Activated naive CD8-positive, alpha-beta T cell treated with anti-CD3 and anti-CD28 coated beads, Interleukin-2, amount 10 ng/mL, durations not matched to agents 7 days and 5 days (primary cell): ENCODE measurements at regions not wholly inside any gene's neighbourhood (a gene's known extent, or its start where the extent isn't known, plus 50 kb on each side); places are given as distances from the start of the nearest gene placed in this dataset.

Experiments used
- ATAC-seq: fragments of 150-1000 bp; cut with Tn5 transposase; one replicate; pipeline ENCODE4 v1.10.0; 2021; ENCODE audit warnings: low read depth, moderate library complexity
- POLR2A ChIA-PET: fragments of 350-600 bp; sonication (Branson Sonifier 250); formaldehyde crosslinking; loops from one replicate; lab custom pipeline; 2021; ENCODE audit warnings: antibody characterized with exemption; lab: Charles Lee
- DNase-seq: peaks from one replicate; pipeline ENCODE4 v3.0.0; 2021
- H3K27ac Mint-ChIP-seq: one replicate; pipeline ENCODE4 v1.8.0; 2022; ENCODE audit warnings: mild to moderate bottlenecking, mixed read lengths
- H3K27me3 Mint-ChIP-seq: one replicate; pipeline ENCODE4 v1.8.0; 2022; ENCODE audit warnings: mild to moderate bottlenecking, moderate library complexity, mixed read lengths
- H3K36me3 Mint-ChIP-seq: one replicate; pipeline ENCODE4 v1.8.0; 2021; ENCODE audit warnings: mild to moderate bottlenecking, mixed read lengths
- H3K4me1 Mint-ChIP-seq: one replicate; pipeline ENCODE4 v1.8.0; 2021; ENCODE audit warnings: mixed read lengths
- H3K4me3 Mint-ChIP-seq: one replicate; pipeline ENCODE4 v1.8.0; 2022; ENCODE audit warnings: mild to moderate bottlenecking, moderate library complexity, mixed read lengths
- H3K9me3 Mint-ChIP-seq: one replicate; pipeline ENCODE4 v1.8.0; 2021; ENCODE audit warnings: mixed read lengths

DNA sequence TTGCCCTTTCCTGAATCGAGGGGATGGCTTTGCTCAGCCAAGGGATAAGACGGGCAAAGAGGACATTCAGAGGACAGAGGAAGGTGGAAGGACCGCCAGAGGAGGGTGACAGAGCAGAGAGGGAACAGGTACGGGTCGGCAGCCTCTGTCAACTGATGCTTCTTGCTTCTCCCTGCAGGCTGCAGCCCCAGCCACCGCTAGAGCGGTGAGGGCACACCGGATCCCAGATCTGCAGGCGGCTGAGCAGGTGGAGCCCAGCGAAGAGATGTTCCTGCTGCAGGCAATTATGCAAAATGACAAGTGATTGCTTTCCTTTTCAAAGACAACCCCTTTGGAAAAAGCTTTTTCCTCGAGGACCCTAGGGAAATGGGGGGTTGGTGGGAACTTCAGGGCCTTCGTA is 181.9 kb upstream of the ANKRD30A start:
- ATAC-seq (no peak), DNase-seq (no peak)
- POLR2A ChIA-PET: no interaction called here
- Mint-ChIP-seq H3K27me3 (no peaks in the 10 kb centered on the region), H3K27ac (no peak overlapping the region), H3K4me3 (no peak overlapping the region), H3K9me3 (peaks cover 6% of the 10 kb centered on the region), H3K4me1 (no peaks in the 10 kb centered on the region), H3K36me3 (no peaks in the 10 kb centered on the region)

DNA sequence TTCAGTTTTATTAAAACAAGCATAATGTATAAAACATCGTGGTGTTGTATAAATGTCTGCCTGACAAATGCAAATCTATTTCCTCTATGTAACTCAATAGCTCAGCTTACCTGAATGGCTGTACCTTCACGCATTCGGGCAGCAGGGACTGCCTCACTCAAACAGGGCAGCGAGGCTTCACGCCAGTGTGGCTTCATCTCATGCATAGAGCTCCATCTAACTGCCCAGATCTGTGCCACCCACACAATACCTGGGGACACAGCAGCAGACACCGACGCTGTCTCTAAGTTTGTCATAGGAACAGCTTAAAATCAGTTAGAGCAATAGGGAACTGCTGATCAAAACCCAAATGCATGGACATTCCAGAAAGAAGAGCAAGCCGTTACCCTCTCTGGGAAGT is 182.8 kb upstream of the ANKRD30A start:
- no peaks in the 10 kb centered on the region for H3K27me3 Mint-ChIP-seq
- no peaks in the 10 kb centered on the region for H3K36me3 Mint-ChIP-seq
- H3K27ac Mint-ChIP-seq: no peak overlapping the region
- POLR2A ChIA-PET: no interaction called here
- no peaks in the 10 kb centered on the region for H3K4me1 Mint-ChIP-seq
- H3K4me3 Mint-ChIP-seq: no peak overlapping the region
- ATAC-seq (no peak), DNase-seq (no peak)
- peaks cover 6% of the 10 kb centered on the region for H3K9me3 Mint-ChIP-seq

- Mint-ChIP-seq H3K27me3 (no peaks in the 10 kb centered on the region), H3K36me3 (no peaks in the 10 kb centered on the region), H3K4me3 (no peak overlapping the region), H3K27ac (no peak overlapping the region), H3K4me1 (no peaks in the 10 kb centered on the region), H3K9me3 (peaks cover 4% of the 10 kb centered on the region)
- POLR2A ChIA-PET: no interaction called here
- DNase-seq (no peak), ATAC-seq (no peak)
Observed at GRCh38 chr10:36903040-36903439, 222.4 kb upstream of the ANKRD30A start.

DNA sequence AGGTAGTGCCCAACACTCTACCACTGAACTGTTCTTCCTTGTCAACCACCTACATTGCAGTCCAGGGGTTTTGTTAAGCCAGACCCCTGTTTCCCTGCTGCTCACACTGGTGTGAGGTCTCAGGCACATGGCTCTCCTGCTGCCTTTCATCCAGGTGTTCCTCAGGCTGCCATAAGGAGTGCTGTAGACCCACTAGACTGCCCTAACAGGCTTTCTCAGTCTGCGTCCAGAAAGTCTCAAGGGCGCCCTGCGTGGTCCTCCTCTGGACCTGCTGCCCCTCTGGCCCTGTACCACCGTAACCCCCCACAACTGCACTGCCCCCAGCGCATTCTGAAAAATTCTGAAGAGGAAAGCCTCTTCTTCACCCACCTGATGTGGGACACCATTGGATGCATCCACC is 225.7 kb upstream of the ANKRD30A start:
- peaks cover 7% of the 10 kb centered on the region for H3K9me3 Mint-ChIP-seq
- H3K27me3 Mint-ChIP-seq: no peaks in the 10 kb centered on the region
- H3K36me3 Mint-ChIP-seq: no peaks in the 10 kb centered on the region
- POLR2A ChIA-PET: no interaction called here
- no peak overlapping the region for H3K27ac Mint-ChIP-seq
- DNase-seq (no peak), ATAC-seq (no peak)
- no peaks in the 10 kb centered on the region for H3K4me1 Mint-ChIP-seq
- H3K4me3 Mint-ChIP-seq: no peak overlapping the region

GRCh38 chr10:36888925-36889573 is 236.3 kb upstream of the ANKRD30A start:
- no peaks in the 10 kb centered on the region for H3K9me3 Mint-ChIP-seq
- DNase-seq (peak; percentile 51), ATAC-seq (no peak)
- H3K36me3 Mint-ChIP-seq: no peaks in the 10 kb centered on the region
- H3K27me3 Mint-ChIP-seq: no peaks in the 10 kb centered on the region
- H3K4me1 Mint-ChIP-seq: no peaks in the 10 kb centered on the region
- H3K4me3 Mint-ChIP-seq: no peak overlapping the region
- POLR2A ChIA-PET: no interaction called here
- no peak overlapping the region for H3K27ac Mint-ChIP-seq

DNA sequence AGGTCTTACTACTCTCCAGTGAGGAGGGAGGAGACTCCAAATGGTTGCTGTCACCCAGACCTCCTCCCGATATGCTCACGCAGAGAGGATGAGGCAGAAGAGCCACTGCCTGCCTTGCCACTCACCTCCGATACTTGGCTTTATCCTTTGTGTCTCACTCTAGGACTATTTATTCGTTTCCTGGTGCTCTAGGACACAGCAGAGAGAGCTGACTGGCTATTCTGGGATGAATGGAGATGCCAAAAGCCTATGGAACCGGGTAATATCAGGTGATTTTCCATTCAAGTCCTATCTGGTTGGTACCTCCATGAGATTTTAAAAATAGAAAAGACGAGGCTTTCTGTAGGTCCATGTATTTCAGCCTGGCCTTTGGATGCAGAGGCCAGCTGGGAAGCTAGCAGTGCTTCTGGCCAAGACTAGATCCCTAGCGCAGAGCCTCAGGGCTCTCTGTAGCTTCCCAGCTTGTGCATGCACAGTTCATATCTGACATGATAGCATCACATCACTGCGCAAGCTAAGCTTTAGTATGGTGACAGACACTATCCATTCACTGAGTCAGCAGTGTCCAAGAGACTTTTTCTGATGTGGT is 239.0 kb upstream of the ANKRD30A start:
- no peak overlapping the region for H3K27ac Mint-ChIP-seq
- no peak overlapping the region for H3K4me3 Mint-ChIP-seq
- H3K4me1 Mint-ChIP-seq: no peaks in the 10 kb centered on the region
- DNase-seq: no peak
- POLR2A ChIA-PET: no interaction called here
- H3K27me3 Mint-ChIP-seq: no peaks in the 10 kb centered on the region
- no peaks in the 10 kb centered on the region for H3K36me3 Mint-ChIP-seq
- no peaks in the 10 kb centered on the region for H3K9me3 Mint-ChIP-seq
- no peak for ATAC-seq

DNA sequence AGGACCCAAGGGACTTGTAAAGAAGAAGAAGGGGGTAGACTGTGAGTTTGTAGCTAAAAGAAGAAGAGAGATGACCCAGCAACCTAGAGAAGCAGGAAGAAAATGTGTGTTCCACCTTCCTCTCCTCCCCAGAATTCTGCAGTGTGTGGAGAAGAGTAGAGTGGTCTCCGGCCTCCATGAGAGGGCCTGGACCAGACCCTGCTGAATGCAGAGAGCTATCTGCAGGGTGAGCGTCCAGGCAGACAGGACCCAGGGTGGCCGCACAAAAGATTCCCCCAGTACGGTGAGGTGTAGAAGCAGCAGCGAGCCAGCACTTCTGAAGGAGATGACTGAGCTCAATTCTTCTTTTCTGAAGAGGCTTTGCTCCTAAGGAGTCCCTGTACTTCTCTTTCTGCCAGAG is 239.7 kb upstream of the ANKRD30A start:
- H3K27me3 Mint-ChIP-seq: no peaks in the 10 kb centered on the region
- no peak overlapping the region for H3K27ac Mint-ChIP-seq
- H3K4me1 Mint-ChIP-seq: no peaks in the 10 kb centered on the region
- H3K36me3 Mint-ChIP-seq: no peaks in the 10 kb centered on the region
- DNase-seq: no peak
- no peaks in the 10 kb centered on the region for H3K9me3 Mint-ChIP-seq
- ATAC-seq: no peak
- POLR2A ChIA-PET: no interaction called here
- no peak overlapping the region for H3K4me3 Mint-ChIP-seq

DNA sequence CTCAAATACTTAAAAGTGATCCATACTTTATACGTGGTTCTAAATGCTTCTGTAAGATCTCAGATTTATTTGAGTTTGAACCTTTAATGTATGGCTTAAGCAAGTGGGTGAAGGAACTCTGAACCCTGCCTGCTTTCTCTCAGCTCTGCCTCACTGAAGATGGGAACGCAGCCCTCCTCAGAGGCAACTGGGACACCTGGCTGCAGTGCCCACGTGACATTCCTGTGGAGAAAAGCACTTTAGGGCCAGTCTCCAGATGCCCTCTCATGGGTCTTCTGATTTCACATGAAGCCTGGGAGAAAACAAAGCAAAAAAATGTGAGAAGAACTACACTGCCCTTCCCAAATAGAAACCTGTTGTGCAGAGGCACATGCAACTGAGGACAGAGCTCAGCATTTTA is 242.6 kb upstream of the ANKRD30A start:
- ATAC-seq: no peak
- Mint-ChIP-seq H3K36me3 (no peaks in the 10 kb centered on the region), H3K9me3 (no peaks in the 10 kb centered on the region), H3K4me3 (no peak overlapping the region), H3K4me1 (no peaks in the 10 kb centered on the region), H3K27me3 (no peaks in the 10 kb centered on the region), H3K27ac (no peak overlapping the region)
- POLR2A ChIA-PET: no interaction called here
- no peak for DNase-seq

- Mint-ChIP-seq H3K9me3 (no peaks in the 10 kb centered on the region), H3K4me1 (no peaks in the 10 kb centered on the region), H3K27me3 (no peaks in the 10 kb centered on the region), H3K36me3 (no peaks in the 10 kb centered on the region), H3K4me3 (no peak overlapping the region), H3K27ac (no peak overlapping the region)
- ATAC-seq (no peak), DNase-seq (no peak)
- POLR2A ChIA-PET: no interaction called here
Observed at GRCh38 chr10:36880898-36881297, 244.5 kb upstream of the ANKRD30A start.

DNA sequence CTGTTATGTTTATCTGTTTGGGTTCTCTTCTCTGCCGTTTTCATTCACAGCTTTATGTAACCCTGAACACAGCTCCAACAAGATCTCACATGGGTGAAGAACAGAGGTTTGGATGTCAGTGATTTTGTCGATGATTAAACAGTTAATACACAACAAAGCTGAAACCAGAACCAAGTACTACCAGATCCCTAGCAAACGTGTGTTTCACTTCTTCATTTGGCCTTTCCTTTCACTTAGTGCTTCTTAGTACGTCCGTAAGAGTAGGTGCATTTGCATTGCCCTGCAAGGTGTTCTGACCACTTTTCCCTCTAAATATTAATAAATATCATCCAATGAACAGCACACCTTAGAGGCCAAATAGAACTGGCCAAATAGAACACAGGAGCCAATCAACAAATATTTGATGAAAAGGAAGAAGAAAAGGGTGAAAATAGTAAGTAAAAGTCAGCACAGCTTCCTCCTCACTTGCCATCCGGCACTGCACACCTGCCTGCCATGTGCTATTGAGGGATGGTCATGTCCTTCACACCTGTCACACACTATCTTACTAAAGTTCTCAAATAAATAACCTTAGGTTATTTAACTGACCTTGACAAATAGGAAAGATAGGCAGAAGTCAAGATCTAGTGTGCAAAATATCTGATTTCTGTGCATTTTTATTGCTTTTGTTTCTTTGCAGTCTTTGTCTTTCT is 252.6 kb upstream of the ANKRD30A start:
- DNase-seq: no peak
- Mint-ChIP-seq H3K4me3 (no peak overlapping the region), H3K36me3 (no peaks in the 10 kb centered on the region), H3K27me3 (peaks cover 2% of the 10 kb centered on the region), H3K27ac (no peak overlapping the region), H3K9me3 (no peaks in the 10 kb centered on the region), H3K4me1 (no peaks in the 10 kb centered on the region)
- no peak for ATAC-seq
- POLR2A ChIA-PET: no interaction called here

DNA sequence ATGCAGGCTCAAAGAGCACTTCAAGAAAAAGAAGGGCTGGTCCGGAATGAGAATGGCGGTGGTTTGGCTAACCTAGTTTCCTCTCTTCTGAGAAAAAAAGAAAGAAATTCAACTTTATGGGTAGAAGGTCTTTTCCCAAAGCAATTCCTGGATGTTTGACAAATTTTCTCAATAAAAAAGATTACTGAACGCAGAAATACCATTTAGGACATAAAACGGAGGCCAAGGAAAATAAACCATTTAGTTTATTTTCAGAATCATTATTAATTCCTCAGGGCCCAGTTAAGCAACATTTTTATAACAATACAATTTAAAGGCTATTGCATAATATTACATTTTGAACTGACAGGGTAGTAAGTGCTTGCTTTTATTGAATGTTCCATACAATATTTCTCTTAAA is 284.6 kb upstream of the ANKRD30A start:
- POLR2A ChIA-PET: no interaction called here
- no peaks in the 10 kb centered on the region for H3K27me3 Mint-ChIP-seq
- no peaks in the 10 kb centered on the region for H3K4me1 Mint-ChIP-seq
- no peak for ATAC-seq
- no peak for DNase-seq
- H3K9me3 Mint-ChIP-seq: no peaks in the 10 kb centered on the region
- H3K27ac Mint-ChIP-seq: no peak overlapping the region
- H3K36me3 Mint-ChIP-seq: no peaks in the 10 kb centered on the region
- no peak overlapping the region for H3K4me3 Mint-ChIP-seq

DNA sequence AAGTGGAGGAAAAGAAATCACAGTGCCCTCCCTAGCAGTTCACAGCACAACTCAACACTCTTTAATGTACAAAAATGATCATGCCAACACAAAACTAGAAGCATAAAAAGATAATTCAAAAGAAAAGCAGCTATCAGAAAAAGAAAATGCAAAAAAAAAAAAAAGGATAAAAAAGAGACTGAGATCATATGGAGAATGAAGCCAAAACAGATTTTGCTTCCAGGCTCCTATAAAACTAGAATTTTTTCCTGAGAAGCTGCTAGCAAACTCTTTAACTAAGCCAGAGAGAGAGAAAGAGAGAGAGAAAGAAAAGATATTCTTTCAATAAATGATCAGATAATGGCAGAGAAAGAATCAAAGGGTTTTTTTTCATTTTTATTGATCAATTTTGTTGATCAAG is 288.0 kb upstream of the ANKRD30A start:
- no peak for ATAC-seq
- no peaks in the 10 kb centered on the region for H3K27me3 Mint-ChIP-seq
- POLR2A ChIA-PET: no interaction called here
- no peak overlapping the region for H3K4me3 Mint-ChIP-seq
- H3K27ac Mint-ChIP-seq: no peak overlapping the region
- H3K36me3 Mint-ChIP-seq: no peaks in the 10 kb centered on the region
- no peaks in the 10 kb centered on the region for H3K4me1 Mint-ChIP-seq
- DNase-seq: no peak
- no peaks in the 10 kb centered on the region for H3K9me3 Mint-ChIP-seq

GRCh38 chr10:36819781-36820180 is 305.6 kb upstream of the ANKRD30A start:
- Mint-ChIP-seq H3K9me3 (peaks cover 4% of the 10 kb centered on the region), H3K27ac (no peak overlapping the region), H3K4me1 (no peaks in the 10 kb centered on the region), H3K4me3 (no peak overlapping the region), H3K36me3 (no peaks in the 10 kb centered on the region), H3K27me3 (no peaks in the 10 kb centered on the region)
- POLR2A ChIA-PET: no interaction called here
- DNase-seq: no peak
- ATAC-seq: no peak

- no peaks in the 10 kb centered on the region for H3K4me1 Mint-ChIP-seq
- POLR2A ChIA-PET: no interaction called here
- no peak for ATAC-seq
- DNase-seq: no peak
- H3K27ac Mint-ChIP-seq: no peak overlapping the region
- no peak overlapping the region for H3K4me3 Mint-ChIP-seq
- no peaks in the 10 kb centered on the region for H3K27me3 Mint-ChIP-seq
- H3K9me3 Mint-ChIP-seq: no peaks in the 10 kb centered on the region
- no peaks in the 10 kb centered on the region for H3K36me3 Mint-ChIP-seq
Observed at GRCh38 chr10:36817898-36818297, 307.5 kb upstream of the ANKRD30A start.
